GM18502 (cell line): ENCODE measurements at regions not wholly inside any gene's neighbourhood (a gene's known extent, or its start where the extent isn't known, plus 50 kb on each side); places are given as distances from the start of the nearest gene placed in this dataset.
A peak's percentile ranks its signal among the peaks of the same experiment; 100 is the strongest.

ENCODE experiments used
- ATAC-seq: cut with Tn5 transposase; IDR thresholded peaks from one replicate; pipeline ENCODE4 v1.9.1; 2021; ENCODE audit warnings: mild to moderate bottlenecking; ENCODE audit not compliant: unreplicated experiment, poor library complexity

DNA sequence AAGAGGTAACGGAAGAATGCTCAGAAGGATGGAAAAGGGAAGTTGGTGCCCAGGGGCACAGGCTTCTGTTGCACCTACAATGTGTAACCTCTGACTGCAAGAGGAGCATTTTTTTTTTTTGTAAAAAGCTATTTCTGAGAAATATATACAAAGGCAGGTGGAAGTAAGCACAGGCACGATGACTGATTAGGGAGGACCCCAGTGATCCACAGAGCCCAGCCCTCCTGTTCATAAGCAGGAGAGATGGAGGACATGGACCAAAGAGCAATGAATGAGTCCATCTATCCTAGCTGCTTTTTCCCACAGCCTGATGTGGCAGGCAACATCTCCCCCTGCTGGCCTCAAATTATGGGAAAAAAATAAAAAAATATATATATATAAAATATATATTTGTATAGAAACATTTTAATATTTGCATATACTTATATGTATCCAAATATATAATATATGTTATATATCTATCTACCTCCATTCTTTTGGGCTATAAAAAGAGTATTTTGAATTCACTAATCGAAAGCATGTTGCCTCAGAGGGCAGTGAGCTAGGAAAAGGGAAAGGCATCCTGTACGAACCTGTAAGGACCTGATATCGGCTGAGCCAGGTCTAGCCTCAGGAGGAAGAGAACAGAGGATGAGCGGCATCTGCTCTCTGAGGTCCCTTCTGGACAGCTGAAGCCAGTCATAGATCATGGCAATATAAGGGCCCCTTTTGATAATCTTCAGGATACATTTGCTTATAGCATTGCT is 166.0 kb upstream of the STK17B start:
- ATAC-seq = peak; percentile 34

DNA sequence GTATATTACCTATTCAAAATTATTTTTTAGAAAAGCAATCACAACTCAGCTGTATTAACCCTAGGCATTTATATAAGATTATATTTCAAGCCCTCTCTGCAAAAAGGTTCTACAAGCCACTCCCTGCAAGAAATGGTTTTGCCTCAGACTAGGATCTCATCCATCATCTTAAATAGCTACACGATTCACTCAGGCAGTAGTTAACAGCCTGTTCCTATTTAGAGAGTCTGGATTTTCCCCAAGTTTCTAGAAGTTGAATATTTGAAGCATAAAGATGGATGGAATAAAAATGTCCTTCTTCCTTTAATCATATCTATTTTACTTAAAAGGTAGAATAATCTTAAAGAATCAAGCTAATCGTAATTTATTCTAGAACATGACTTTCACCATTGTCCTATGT is 167.1 kb upstream of the STK17B start:
- ATAC-seq = no peak

DNA sequence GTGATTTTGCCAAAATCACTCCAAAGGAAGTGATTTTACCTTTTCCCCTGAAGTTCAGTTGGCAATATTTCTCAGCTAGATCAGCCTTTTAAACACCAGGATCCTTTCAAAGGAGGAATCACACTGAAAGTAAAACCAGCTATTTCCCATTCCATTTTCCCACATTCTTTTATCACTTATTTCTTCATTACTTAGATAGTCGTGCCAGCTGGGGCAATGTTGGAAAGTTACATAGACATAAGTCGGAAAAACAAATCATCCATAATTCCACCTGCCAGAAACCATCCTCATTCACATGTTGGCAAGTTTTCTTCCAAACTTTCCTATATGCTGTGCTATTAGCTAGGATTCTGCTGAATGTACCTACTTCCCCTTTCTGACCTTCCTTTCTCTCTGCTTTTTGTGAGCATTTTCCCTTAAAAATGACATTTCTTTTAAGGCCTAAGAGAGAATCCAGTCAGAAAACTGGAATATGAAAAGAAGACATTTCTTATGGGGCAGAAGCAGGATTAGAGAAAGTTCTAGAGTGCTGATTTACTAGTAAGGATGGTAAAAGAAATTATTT is 170.0 kb upstream of the STK17B start:
- ATAC-seq = no peak

DNA sequence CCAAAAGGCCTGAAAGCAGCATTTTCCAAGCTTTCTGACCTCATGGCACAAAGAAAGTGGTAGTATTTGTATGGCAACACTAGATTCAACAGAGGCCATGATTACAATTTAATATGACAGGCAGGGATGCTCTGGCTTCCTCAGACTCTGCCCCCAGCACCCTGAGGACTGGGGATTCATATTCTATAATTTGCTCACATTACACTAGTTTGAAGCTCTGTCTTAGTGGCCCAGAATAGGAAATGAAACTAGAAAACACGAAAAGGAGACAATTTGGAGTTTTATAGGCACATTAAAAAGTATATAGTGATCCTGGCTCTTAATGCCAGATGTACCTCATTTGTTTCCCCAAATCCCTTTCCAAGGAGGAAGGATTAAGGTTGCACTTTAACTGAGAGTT is 173.0 kb upstream of the STK17B start:
- ATAC-seq = no peak

DNA sequence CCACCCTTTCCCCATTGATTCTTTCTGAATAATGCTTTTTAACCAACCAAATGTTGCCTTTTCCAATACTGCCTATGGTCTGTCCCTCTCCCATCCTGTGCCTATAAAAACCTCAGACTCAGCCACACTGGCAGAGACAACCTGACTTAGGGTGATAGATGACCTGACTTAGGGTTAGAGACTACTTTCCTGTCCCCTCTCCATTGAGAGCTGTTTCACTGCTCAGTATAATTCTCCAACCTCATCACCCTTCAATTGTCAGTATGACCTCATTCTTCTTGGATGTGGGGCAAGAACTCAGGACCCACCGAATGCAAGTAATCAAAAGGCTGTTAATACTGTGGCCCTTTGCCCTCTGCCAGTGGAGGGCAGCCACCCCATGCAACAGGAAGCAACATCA is 182.3 kb upstream of the STK17B start:
- ATAC-seq = no peak

DNA sequence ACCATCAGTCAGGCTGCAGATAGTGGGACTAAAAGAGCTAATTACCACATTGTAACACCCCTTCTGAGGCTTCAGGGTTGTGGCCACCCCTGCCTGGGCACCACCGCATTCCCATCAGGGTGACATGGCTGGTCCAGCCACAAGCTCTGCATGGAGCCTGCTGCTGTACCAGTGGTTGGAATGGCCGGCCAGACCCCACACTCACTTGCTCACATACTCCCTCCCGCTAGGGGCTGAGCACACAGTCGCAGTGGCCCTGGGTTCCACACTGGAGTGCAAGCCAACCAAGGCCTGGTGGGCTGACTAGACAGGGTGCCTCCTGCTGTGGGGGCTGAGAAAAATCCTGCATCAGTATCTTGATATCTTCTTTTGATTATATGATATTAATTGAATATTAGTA is 182.8 kb upstream of the STK17B start:
- no peak for ATAC-seq

DNA sequence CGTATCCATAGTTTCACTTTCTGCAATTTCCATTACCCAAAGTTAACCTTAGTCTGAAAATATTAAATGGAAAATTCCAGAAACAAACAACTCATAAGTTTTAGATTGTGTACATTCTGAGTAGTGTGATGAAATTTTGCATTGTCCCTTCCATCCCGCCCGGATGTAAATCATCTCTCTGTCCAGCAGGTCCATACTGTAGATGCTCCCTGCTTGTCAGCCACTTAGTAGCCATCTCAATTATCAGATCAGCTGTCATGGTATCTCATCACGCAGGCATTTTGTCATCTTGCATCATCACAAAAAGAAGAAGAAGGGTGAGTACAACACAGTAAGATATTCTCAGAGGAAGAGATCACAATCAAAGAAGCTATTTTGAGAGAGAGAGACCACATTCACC is 185.0 kb upstream of the STK17B start:
- ATAC-seq = no peak

DNA sequence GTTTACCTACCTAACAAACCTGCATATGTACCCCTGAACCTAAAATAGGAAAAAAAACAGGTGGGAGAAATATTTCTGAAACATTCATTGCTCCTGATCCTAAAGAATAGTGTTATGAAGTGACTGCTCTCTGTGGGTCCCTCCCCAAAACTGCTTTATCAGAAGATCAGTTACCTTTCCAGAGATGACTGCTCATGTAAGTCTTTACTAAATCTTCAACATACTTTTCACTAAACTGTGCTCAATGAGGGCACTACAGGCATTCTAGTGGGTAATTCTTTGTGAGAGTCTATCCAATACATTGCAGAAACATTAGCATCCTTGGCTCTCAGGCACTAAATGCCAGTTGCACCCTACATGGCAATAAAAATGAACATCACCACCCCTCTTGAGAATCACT is 189.3 kb upstream of the STK17B start:
- no peak for ATAC-seq

DNA sequence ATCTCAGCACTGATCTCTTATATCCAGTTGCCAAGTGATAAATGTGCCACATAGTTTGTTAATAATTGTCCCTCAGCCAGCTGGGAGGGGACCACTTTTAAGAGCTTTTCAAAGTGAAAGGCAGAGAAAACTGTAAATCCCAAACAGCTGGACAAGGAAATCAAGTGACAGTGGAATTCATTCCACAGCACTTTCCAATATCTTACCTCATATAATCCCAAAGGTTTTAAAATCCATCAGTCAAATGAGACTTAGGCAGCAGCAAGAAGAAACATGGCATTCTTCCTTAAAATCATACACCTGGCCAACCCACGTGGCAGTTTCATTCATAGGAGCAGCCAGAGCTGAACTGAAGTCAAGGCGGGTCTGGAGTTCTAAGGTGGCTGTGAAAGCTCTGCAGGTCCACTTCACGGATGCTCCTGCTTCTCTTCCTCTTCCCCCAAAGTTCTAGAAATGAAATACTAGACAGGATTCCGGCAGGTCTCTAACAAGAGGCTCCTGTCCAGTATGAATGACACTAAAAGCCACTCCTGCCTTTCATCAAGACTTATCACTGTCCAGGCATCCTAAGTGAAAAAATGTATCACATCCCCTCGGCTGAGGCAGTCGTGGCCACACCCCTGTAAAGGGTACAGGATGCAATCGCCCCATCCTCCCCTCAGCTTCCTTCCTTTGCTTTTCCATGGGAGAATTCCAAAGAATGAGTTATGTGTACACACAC is 190.4 kb upstream of the STK17B start:
- no peak for ATAC-seq

DNA sequence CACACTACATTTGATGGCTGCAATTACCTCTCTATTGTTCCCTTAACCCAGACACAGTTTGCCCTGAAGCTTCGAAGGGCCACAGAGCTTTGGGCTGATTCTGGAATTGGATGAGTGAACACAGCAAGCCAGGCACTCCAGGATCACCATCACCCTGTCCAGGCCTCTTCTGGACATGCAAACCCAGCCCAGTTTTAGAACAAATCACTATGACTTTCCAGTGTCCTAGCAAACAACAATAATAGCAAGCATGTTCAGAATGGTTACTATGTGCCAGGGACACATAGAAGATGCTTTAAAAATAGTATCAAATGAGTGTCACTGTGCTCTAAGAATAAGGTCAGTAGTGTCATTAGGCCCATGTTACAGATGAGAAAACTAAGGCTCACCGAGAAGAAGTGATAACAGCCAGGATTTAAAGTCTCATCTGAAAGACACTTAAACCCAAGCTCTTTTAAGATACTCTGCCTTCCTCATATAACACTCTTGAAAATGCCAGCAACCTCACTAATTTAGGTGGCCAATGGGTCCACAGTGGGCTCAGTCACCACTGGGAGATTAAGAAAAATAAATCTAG is 191.7 kb upstream of the STK17B start:
- ATAC-seq = no peak

DNA sequence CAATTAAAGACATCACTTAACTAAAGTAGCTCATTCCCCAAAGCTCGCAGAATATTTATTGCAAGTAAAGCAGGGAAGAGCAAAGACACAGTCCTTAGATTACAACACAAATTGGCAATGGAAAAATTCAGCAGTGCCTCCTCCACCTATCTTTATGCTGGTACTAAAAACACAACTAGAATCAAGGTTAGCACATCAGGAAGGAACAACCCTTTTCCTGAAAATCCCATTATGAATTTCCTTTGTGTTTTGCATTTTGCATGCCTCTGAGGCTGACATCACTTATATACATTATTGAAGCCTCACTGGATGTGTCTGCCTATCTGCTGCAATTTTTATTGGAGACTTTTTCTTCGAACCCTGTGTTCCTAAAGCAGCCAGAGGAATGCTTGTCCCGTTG is 193.8 kb upstream of the STK17B start:
- ATAC-seq = no peak

DNA sequence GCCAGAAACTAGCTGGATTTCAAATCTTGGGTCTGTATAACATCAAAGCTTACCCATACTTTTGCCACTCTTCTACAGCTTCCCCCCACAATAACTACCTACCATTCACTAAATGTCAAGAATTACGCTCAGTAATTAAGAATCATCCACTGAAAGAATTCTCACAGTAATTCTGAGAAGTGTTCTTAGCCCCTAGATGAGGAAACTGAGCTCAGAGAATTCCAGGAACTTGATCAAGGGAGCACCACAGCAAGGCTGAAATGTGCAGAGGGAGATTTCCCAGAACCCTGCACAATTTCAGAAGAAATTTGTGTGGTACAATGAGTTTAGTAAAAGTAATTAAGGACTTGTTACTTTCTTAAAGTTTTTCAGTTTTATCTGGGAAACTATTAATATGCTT is 194.5 kb upstream of the STK17B start:
- ATAC-seq = no peak

DNA sequence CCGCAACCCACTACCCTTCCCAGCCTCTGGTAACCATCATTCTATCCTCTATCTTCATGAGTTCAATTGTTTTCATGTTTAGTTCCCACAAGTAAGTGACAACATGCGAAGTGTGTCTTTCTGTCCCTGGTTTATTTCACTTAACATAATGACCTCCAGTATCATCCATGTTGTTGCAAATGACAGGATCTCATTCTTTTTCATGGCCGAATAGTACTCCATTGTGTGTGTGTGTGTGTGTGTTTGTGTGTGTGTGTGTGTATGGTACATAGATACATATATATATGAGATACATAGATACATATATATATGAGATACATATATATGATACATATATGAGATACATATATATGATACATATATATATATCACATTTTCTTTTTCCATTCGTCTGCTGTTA is 196.3 kb upstream of the STK17B start:
- no peak for ATAC-seq

DNA sequence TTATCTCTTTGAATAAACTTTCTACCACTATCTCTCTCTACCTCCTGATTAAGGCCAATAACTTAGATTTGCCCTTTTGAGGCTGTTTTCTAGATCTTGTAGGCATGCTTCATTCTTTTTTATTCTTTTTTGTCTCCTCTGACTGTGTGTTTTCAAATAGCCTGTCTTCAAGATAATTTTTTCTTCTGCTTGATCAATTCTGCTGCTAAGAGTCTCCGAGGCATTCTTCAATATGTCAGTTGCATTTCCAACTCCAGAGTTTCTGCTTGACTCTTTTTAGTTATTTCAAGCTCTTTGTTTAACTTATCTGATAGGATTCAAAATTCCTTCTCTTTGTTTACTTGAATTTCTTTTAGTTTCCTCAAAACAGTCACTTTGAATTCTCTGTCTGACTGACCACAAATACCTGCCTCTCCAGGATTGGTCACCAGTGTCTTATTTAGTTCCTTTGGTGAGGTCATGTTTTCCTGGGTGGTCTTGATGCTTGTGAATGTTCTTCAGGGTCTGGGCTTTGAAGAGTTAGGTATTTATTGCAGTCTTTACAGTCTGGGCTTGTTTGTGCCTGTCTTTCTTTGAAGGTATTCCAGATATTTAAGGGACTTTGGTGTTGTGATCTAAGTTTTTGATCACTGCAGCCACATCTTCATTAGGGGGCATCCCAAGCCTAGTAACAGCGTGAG is 197.3 kb upstream of the STK17B start:
- ATAC-seq = no peak

DNA sequence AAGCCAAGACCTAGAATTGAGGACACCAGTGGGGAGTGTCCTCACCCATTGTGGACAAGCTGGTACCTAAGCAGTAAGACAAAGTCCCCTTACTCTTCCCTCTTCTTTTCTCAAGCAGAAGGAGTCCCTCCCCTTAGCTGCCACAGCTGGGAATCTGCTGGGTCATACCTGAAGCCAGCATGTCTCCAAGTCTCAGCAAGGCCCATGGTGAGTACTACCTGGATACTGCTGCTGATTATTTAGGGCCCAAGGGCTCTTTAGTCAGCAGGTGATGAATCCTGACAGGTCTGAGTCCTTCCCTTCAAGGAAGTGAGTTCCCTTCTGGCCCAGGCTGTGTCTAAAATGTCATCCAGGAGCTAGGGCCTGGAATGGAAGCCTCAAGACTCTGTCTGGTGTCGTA is 198.6 kb upstream of the STK17B start:
- no peak for ATAC-seq

DNA sequence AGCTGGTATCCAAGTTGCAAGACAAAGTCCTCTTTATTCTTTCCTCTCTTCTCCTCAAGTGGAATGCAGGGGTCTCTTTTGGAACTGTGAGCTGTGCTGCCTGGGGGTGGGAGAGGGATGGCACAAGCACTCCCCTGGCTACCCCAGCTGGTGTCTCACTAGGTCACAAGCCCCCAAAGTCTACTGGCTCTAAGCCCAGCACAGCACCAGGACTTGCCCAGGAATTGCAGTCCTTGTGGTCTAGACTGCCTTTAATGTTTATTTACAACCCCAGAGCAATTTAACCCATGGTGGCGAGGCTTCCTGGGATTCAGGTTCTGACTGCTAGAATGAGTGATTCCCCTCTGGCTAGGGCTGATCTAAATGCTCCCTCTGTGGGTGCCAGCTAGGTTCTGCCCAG is 199.0 kb upstream of the STK17B start:
- ATAC-seq = no peak

DNA sequence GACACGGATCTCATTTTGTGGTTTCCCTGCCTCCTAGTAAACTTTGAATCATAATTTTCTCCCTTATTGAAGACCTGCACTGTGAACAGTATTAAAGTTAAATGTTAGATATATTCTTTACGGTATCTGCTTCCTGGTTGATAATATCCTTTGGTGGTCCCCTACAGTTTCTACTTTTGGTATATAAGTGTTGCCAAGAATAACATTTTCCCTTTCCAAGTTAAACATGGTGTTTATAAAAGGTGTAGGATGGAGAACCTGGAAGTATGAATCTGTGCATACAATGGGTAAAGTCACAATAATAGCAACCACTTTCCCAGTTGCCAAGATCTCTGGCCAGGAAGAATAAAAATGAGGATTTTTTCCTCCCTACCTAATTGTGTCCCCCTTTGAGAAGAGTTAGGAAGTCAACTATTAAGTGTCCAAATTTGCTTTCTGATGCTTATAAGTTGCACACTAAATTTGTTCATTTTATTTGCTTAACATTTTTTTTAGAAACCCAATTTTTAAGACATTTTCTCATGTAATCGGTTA is 201.0 kb upstream of the STK17B start:
- ATAC-seq = no peak

DNA sequence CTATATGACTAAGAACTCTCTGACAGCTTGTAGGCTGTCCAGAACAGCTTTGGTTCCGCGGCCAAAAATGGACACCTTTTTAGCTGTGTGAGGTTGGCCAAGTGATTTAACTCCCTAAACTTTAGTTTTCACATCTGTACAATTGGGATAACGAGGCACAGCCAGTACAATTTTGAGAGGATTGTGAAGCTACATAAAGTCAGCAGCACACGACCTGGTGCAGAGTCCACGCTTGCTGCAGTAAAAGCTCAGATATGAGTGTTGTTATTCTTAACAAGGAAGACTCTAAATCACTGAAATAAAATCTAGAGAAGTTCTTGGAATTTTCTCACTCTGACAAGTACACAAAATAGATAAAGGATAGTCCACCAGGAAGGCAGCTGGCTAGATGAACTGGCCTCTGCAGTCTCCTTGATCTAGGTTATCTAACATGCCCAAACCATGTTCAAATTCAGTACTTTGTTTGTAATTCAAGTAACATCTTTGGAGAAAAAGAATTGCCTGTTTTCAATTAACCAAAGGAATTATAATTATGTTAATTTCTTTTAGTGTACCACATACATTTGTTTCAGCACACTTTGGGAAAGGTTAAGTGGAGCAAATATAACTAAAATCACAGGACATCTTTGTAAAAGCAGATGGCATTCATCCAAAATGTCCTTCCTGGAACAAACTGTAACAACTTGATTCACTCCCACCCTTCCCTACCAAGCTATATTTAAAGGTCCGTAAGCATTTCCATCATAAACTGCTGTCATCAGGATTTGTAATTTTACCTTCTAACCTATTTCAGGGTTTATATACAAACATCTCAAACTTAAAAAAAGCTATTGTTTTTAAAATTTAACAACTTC is 201.7 kb upstream of the STK17B start:
- ATAC-seq = no peak

DNA sequence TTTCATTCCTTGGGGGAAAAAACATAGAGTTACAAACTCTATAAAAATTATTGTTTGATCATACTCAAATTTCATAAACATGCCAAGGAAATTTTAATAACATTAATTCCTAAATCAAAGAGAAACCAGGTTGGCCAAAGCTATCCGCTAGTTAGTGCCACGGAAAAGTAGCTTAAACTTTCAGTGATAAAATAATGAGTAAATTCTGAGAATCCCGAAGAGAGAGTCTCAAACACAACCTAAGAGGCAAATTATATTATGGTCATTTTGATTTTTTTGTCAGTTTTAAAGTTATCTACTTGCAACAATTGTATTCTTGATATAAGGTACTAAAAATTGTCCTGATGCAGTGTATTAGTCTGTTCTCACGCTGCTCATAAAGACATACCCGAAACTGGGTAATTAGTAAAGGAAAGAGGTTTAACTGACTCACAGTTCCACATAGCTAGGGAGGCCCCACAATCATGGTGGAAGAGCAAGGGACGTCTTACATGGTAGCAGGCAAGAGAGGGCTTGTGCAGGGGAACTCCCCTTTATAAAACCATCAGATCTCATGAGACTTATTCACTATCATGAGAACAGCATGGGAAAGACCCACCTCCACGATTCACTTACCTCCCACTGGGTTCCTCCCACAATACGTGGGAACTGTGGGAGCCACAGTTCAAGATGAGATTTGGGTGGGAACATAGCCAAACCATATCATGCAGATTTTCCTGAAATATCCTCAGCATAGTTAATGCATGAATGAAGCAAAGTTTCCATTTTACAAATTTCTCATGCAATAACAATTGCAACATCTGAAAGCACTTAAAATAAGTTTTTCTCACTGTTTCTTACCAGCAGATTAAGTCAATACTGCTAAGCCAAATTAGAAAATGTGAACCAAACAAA is 205.9 kb upstream of the STK17B start:
- peak; percentile 63 for ATAC-seq
